ENCODE measurements at regions not wholly inside any gene's neighbourhood (a gene's known extent, or its start where the extent isn't known, plus 50 kb on each side); places are given as distances from the start of the nearest gene placed in this dataset.

DNA sequence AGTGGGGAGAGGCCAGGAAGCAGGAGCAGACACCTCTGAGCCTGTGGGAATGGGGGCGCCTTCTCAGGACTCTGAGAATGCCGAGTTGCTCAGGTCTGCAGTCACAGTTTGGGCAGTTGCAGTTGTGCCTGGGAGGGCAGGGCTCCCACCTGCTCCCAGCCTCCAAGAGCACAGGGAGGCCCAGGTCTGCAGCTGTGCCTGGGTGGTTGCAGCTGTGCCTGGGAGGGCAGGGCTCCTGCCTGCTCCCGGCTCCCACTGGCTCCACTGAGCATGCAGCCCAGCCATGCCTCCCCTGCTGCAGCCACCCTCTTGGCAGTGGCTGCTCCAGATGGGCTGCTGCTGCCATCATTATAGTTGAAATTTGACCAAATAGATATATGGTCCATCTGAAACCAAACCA lies 1062.8 kb upstream of the ACO1 start:
- H3K9me3 ChIP-seq (replicated peaks; ENCODE audit: control insufficient read depth, insufficient read depth, low read length): no peaks in the 10 kb centered on the region
- in situ Hi-C loops (cut with MboI) (no loop called here), intact Hi-C loops (cut with micrococcal nuclease; ENCODE audit: unreplicated experiment) (no loop called here)
- H2AFZ ChIP-seq (ENCODE audit: control insufficient read depth, low read depth, low read length): no peak overlapping the region
- ChIA-PET SMC1A (ENCODE audit: uncharacterized antibody, unreplicated experiment) (interaction anchor here (1.1 kb wide), 1 partner anchor 10 kb away, joined by 3 read pairs; no protein-coding TSS in a partner anchor), CTCF (no interaction called here), POLR2A (no interaction called here), RAD21 (ENCODE audit: unreplicated experiment) (no interaction called here)
- FAIRE-seq (no peak), ATAC-seq (no peak), DNase-seq (ENCODE audit: low read depth, low spot score) (no peak)
- no peak overlapping the region for H3K27ac ChIP-seq (ENCODE audit: control insufficient read depth, insufficient read depth)
- no peak overlapping the region for H3K9ac ChIP-seq (ENCODE audit: control insufficient read depth, insufficient read depth, low read length)
- no peaks in the 10 kb centered on the region for H3K36me3 ChIP-seq (ENCODE audit: control insufficient read depth in 2 of 2, insufficient read depth in 2 of 2, low read length in 1 of 2)
- no peak overlapping the region for H3K4me2 ChIP-seq (ENCODE audit: control insufficient read depth, insufficient read depth)
- H3K4me1 ChIP-seq (ENCODE audit: control insufficient read depth, insufficient read depth, low read length): no peaks in the 10 kb centered on the region
- TF ChIP-seq CBX5 (IDR thresholded peaks at IDR 0.05; ENCODE audit: low read depth): no peak
- TF ChIP-seq, protein P1, sequence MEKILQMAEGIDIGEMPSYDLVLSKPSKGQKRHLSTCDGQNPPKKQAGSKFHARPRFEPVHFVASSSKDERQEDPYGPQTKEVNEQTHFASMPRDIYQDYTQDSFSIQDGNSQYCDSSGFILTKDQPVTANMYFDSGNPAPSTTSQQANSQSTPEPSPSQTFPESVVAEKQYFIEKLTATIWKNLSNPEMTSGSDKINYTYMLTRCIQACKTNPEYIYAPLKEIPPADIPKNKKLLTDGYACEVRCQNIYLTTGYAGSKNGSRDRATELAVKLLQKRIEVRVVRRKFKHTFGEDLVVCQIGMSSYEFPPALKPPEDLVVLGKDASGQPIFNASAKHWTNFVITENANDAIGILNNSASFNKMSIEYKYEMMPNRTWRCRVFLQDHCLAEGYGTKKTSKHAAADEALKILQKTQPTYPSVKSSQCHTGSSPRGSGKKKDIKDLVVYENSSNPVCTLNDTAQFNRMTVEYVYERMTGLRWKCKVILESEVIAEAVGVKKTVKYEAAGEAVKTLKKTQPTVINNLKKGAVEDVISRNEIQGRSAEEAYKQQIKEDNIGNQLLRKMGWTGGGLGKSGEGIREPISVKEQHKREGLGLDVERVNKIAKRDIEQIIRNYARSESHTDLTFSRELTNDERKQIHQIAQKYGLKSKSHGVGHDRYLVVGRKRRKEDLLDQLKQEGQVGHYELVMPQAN (conservative IDR thresholded peaks at IDR 0.05): no peak
- TF ChIP-seq NR2C2 (IDR thresholded peaks at IDR 0.05; ENCODE audit: borderline replicate concordance, control insufficient read depth, insufficient read length, low read depth): no peak
- no peak for TF ChIP-seq ZNF24 (IDR thresholded peaks at IDR 0.05)
- TF ChIP-seq ETV6 (conservative IDR thresholded peaks at IDR 0.05 in 1 of 2, IDR thresholded peaks at IDR 0.05 in 1 of 2; ENCODE audit: borderline replicate concordance in 1 of 2, low read depth in 1 of 2): no peak
- no peak for TF ChIP-seq NFYB (IDR thresholded peaks at IDR 0.05; ENCODE audit: insufficient read depth, low read depth, low read length)
- TF ChIP-seq TARDBP (IDR thresholded peaks at IDR 0.05; ENCODE audit: borderline replicate concordance): no peak
- TF ChIP-seq LARP7 (IDR thresholded peaks at IDR 0.05): no peak
- no peak for TF ChIP-seq PML (IDR thresholded peaks at IDR 0.05; ENCODE audit: low read length)
- TF ChIP-seq YY1 (IDR thresholded peaks at IDR 0.05; ENCODE audit: low read depth, low read length): no peak
- no peak for TF ChIP-seq RB1 (IDR thresholded peaks at IDR 0.05; ENCODE audit: borderline replicate concordance)
- TF ChIP-seq CREM (IDR thresholded peaks at IDR 0.05; ENCODE audit: low read depth): no peak
- no peak for TF ChIP-seq POLR2A (IDR thresholded peaks at IDR 0.05; ENCODE audit: low read depth, low read length)
- no peak for TF ChIP-seq SIN3A (IDR thresholded peaks at IDR 0.05; ENCODE audit: low read depth, low read length)
- TF ChIP-seq NFYA (IDR thresholded peaks at IDR 0.05; ENCODE audit: borderline replicate concordance, low read depth, low read length): no peak
- TF ChIP-seq, protein P2, sequence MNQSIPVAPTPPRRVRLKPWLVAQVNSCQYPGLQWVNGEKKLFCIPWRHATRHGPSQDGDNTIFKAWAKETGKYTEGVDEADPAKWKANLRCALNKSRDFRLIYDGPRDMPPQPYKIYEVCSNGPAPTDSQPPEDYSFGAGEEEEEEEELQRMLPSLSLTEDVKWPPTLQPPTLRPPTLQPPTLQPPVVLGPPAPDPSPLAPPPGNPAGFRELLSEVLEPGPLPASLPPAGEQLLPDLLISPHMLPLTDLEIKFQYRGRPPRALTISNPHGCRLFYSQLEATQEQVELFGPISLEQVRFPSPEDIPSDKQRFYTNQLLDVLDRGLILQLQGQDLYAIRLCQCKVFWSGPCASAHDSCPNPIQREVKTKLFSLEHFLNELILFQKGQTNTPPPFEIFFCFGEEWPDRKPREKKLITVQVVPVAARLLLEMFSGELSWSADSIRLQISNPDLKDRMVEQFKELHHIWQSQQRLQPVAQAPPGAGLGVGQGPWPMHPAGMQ (IDR thresholded peaks at IDR 0.05; ENCODE audit: borderline replicate concordance): no peak
- no peak overlapping the region for H3K4me3 ChIP-seq
- H3K79me2 ChIP-seq (ENCODE audit: control insufficient read depth, insufficient read depth, low read length): no peaks in the 10 kb centered on the region
- BruUV-seq (replicated peaks): no TSS peak
- H4K20me1 ChIP-seq (ENCODE audit: control insufficient read depth, insufficient read depth): no peaks in the 10 kb centered on the region
- 12% methylated on average over 3 of the region's 3 CpGs for WGBS (ENCODE audit: insufficient coverage, insufficient replicate concordance, low lambda C conversion rate, missing lambda C conversion rate)
- H3K27me3 ChIP-seq (replicated peaks in 1 of 2; ENCODE audit: control insufficient read depth in 2 of 2, insufficient read depth in 2 of 2, low read length in 1 of 2): no peaks in the 10 kb centered on the region
